ENCODE measurements at regions not wholly inside any gene's neighbourhood (a gene's known extent, or its start where the extent isn't known, plus 50 kb on each side); places are given as distances from the start of the nearest gene placed in this dataset.

DNA sequence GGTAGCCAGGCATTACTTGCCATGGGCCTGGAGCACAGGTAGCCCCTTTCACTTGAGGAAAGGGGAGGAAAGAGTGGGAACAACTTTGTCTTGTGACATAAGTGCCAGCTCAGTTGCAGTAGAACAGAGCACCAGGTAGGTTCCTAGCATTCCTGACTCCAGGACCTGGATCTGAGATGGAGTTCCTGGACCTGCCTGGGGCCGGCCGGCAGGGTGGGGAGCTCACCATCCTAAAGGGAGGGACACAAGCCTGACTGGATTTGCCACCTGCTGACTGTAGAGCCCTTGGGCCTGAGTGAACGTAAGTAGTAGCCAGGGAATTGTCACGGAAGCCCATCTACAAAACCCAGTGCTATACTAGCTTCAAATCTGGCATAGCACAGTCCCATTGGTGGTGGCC, 653.3 kb upstream of the CDH6 start:
- Histone ChIP-seq H2BK15ac (ENCODE audit: low read length) (no peak overlapping the region), H3K23me2 (ENCODE audit: low read depth, low read length) (no peaks in the 10 kb centered on the region), H3K4me1 (replicated peaks in 1 of 4; ENCODE audit: control insufficient read depth in 3 of 4, insufficient read depth in 4 of 4, low read length in 3 of 4) (no peaks in the 10 kb centered on the region), H3K27ac (ENCODE audit: low read depth, low read length) (no peak overlapping the region), H3K9me3 (ENCODE audit: insufficient read depth in 2 of 2, low read depth in 1 of 2, low read length in 1 of 2) (no peaks in the 10 kb centered on the region), H3K36me3 (ENCODE audit: control insufficient read depth in 2 of 4, insufficient read depth in 4 of 4, low read length in 3 of 4) (no peaks in the 10 kb centered on the region), H4K91ac (replicated peaks; ENCODE audit: insufficient read length, low read length) (no peak overlapping the region), H2AK5ac (ENCODE audit: low read depth, low read length) (no peak overlapping the region), H2BK20ac (ENCODE audit: low read length) (no peak overlapping the region), H4K20me1 (replicated peaks in 1 of 2; ENCODE audit: control insufficient read depth in 1 of 2, insufficient read depth in 2 of 2, low read length in 2 of 2) (no peaks in the 10 kb centered on the region), H3K14ac (ENCODE audit: insufficient read length) (no peak overlapping the region), H2BK5ac (ENCODE audit: low read depth, low read length) (no peak overlapping the region), H3K9ac (replicated peaks in 1 of 4; ENCODE audit: extremely low read depth in 1 of 4, low read depth in 3 of 4, low read length in 3 of 4) (no peak overlapping the region), H2AFZ (ENCODE audit: low read length) (no peak overlapping the region; the same call in 1 of the 2 replicates), H2BK120ac (replicated peaks; ENCODE audit: low read depth, low read length) (no peak overlapping the region), H2BK12ac (ENCODE audit: low read depth, low read length) (no peak overlapping the region; the same call in 1 of the 2 replicates), H4K5ac (ENCODE audit: insufficient read length, low read depth, low read length) (no peak overlapping the region), H3K4ac (replicated peaks; ENCODE audit: insufficient read length, low read depth, low read length) (no peak overlapping the region), H3K79me2 (ENCODE audit: control insufficient read depth in 1 of 2, insufficient read depth in 2 of 2, low read length in 2 of 2) (no peaks in the 10 kb centered on the region), H3K4me2 (ENCODE audit: insufficient read depth in 1 of 2, low read depth in 2 of 2, low read length in 2 of 2) (no peak overlapping the region), H4K8ac (ENCODE audit: extremely low read depth, insufficient read depth, low read length) (no peak overlapping the region), H3K23ac (ENCODE audit: insufficient read length) (no peak overlapping the region), H3K27me3 (replicated peaks in 1 of 4; ENCODE audit: control insufficient read depth in 3 of 4, extremely low read depth in 1 of 4, insufficient read depth in 3 of 4, low read length in 3 of 4) (no peaks in the 10 kb centered on the region), H3K18ac (ENCODE audit: extremely low read depth, low read length) (no peak overlapping the region), H3K79me1 (ENCODE audit: low read depth, low read length) (no peaks in the 10 kb centered on the region), H3K4me3 (ENCODE audit: extremely low read depth in 1 of 4, insufficient read depth in 2 of 4, low read depth in 3 of 4, low read length in 4 of 4) (no peak overlapping the region), H3K56ac (replicated peaks; ENCODE audit: insufficient read length, low read depth, low read length) (no peak overlapping the region)
- WGBS, 2 experiments (ENCODE audit: extremely low coverage in 1 of 2, insufficient coverage in 1 of 2, insufficient read length in 1 of 2, insufficient replicate concordance in 2 of 2, low coverage in 1 of 2, low lambda C conversion rate in 2 of 2, missing lambda C conversion rate in 1 of 2): 90% methylated on average over 4 of the region's 4 CpGs; no CpG with 5 or more reads in 1 of the 2 experiments
- ChIA-PET POLR2A (ENCODE audit: partially characterized antibody) (no interaction called here), CTCF (ENCODE audit: partially characterized antibody) (interaction anchor here (1.0 to 1.6 kb wide), 2 partner anchors 10 to 692 kb away, joined by 3 to 5 read pairs; no protein-coding TSS in a partner anchor)
- no peak for DNase-seq (ENCODE audit: low read depth in 1 of 2, low spot score in 2 of 2)
- FAIRE-seq: no peak
- no peak for TF ChIP-seq CREB1 (IDR thresholded peaks at IDR 0.05)
- no peak for TF ChIP-seq FOSL1 (IDR thresholded peaks at IDR 0.05; ENCODE audit: insufficient read depth, low read depth, low read length)
- TF ChIP-seq NANOG (IDR thresholded peaks at IDR 0.05; ENCODE audit: insufficient read depth, low read depth, low read length, poor library complexity, severe bottlenecking): no peak
- TF ChIP-seq, protein P1, sequence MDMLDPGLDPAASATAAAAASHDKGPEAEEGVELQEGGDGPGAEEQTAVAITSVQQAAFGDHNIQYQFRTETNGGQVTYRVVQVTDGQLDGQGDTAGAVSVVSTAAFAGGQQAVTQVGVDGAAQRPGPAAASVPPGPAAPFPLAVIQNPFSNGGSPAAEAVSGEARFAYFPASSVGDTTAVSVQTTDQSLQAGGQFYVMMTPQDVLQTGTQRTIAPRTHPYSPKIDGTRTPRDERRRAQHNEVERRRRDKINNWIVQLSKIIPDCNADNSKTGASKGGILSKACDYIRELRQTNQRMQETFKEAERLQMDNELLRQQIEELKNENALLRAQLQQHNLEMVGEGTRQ (IDR thresholded peaks at IDR 0.05; ENCODE audit: low read length): no peak
- no peak for TF ChIP-seq KDM5A (IDR thresholded peaks at IDR 0.05; ENCODE audit: low read length)
- no peak for TF ChIP-seq BRCA1 (IDR thresholded peaks at IDR 0.05; ENCODE audit: low read depth, low read length)
- no peak for TF ChIP-seq RXRA (IDR thresholded peaks at IDR 0.05; ENCODE audit: insufficient read depth, low read depth, low read length)
- no peak for TF ChIP-seq SP4 (IDR thresholded peaks at IDR 0.05; ENCODE audit: low read length)
- TF ChIP-seq, protein P2, sequence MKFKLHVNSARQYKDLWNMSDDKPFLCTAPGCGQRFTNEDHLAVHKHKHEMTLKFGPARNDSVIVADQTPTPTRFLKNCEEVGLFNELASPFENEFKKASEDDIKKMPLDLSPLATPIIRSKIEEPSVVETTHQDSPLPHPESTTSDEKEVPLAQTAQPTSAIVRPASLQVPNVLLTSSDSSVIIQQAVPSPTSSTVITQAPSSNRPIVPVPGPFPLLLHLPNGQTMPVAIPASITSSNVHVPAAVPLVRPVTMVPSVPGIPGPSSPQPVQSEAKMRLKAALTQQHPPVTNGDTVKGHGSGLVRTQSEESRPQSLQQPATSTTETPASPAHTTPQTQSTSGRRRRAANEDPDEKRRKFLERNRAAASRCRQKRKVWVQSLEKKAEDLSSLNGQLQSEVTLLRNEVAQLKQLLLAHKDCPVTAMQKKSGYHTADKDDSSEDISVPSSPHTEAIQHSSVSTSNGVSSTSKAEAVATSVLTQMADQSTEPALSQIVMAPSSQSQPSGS (IDR thresholded peaks at IDR 0.05; ENCODE audit: low read length): no peak
- no peak for TF ChIP-seq POU5F1 (IDR thresholded peaks at IDR 0.05; ENCODE audit: low read depth, low read length)
- TF ChIP-seq SIX5 (IDR thresholded peaks at IDR 0.05; ENCODE audit: low read depth, low read length): no peak
- no peak for TF ChIP-seq CBX5 (IDR thresholded peaks at IDR 0.05; ENCODE audit: low read depth, low read length)
- TF ChIP-seq BACH1 (IDR thresholded peaks at IDR 0.05; ENCODE audit: low read length): no peak

Data from H1 (cell line).